ENCODE measurements at regions not wholly inside any gene's neighbourhood (a gene's known extent, or its start where the extent isn't known, plus 50 kb on each side); places are given as distances from the start of the nearest gene placed in this dataset.

GRCh38 chr2:156695595-156695994 is 259.4 kb downstream of the GPD2 start:
- DNase-seq, result no peak

DNA sequence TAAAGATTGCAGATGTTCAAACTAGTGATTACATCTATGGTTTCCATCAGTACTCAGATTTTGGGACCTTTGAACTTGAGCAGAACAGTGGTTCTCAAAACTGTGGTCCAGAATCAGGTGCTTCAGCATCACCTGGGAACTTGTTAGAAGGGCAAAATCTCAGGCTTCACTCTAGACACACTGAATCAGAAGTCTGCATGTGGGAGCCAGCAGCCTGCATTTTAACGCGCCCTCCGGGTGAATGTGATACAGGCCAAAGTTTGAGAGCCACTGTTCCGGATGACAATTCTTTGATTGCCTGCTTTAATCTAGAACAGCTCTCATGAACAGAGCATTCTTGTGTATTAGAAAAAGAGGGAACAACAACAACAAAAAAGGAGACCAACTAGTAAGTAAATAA is 261.7 kb downstream of the GPD2 start:
- no peak for DNase-seq

DNA sequence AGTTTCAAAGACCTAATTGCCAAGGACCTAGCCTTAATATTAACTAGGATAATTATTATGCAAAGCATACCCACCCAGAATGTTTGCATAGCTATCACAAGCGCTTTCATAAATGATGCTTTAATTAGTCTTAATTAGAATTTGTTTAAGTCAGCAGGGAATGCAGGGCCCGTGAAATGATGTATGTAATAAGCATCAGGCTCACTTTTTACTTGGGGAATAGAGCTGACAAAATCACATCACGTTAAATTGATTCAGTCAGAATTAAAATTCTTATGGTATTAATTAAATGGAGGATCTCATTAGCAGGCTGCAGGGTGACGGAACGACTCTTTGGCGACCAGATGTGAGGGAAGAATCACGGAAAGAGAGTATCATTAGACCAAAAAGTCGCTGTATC is 264.5 kb downstream of the GPD2 start:
- DNase-seq, result no peak

- DNase-seq, result no peak
Observed at GRCh38 chr2:156702541-156702940, 266.4 kb downstream of the GPD2 start.

GRCh38 chr2:156703642-156704041 is 267.5 kb downstream of the GPD2 start:
- DNase-seq, result no peak

- DNase-seq, result no peak
Observed at GRCh38 chr2:156704132-156704531, 268.0 kb downstream of the GPD2 start.

DNA sequence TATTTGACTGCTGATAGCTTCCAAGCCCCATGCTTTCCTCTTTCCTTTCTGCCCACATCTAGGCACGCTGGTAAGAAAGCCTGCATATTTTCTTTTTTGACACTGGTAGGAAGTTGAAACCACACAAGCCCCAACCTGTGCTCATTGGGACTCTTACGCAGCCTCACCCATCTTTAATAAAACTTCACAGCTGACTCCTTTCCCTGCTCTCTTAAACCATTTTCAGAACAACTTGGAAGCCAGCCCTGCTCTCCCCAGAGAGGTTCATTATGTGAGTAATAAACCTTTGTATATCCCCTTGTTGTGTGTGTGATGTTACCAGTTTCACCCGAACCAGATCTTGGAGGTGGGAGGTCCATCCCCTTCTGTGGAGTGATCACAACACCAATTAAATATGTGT is 268.4 kb downstream of the GPD2 start:
- DNase-seq, result no peak

- DNase-seq, result no peak
Observed at GRCh38 chr2:156706576-156706975, 270.4 kb downstream of the GPD2 start.

GRCh38 chr2:156708051-156708450 is 271.9 kb downstream of the GPD2 start:
- DNase-seq, result no peak

- DNase-seq, result no peak
Observed at GRCh38 chr2:156709091-156709490, 272.9 kb downstream of the GPD2 start.

GRCh38 chr2:156719036-156719435 is 282.9 kb downstream of the GPD2 start:
- DNase-seq, result no peak

GRCh38 chr2:156727867-156728266 is 291.7 kb downstream of the GPD2 start:
- no peak for DNase-seq

- no peak for DNase-seq
Observed at GRCh38 chr2:156728328-156728727, 292.1 kb downstream of the GPD2 start.

DNA sequence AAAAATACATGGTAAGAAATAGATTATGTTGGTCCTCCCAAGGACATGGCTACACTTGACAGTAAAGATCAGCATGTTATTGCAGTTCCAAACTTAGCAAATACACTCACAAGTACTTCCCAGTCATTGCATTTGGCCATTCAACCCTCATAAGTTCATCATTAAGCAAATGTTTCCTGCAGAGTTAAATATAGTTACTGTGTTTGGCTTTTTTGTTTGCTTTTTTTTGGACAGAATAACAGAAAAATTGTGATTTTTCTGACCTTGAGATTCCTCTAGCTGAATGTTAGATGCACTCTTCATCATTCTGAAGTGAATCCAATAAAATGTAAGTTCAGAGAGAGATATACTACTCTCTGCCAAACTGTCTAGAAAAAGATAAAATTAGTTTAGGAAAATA is 295.3 kb downstream of the GPD2 start:
- DNase-seq, result no peak

DNA sequence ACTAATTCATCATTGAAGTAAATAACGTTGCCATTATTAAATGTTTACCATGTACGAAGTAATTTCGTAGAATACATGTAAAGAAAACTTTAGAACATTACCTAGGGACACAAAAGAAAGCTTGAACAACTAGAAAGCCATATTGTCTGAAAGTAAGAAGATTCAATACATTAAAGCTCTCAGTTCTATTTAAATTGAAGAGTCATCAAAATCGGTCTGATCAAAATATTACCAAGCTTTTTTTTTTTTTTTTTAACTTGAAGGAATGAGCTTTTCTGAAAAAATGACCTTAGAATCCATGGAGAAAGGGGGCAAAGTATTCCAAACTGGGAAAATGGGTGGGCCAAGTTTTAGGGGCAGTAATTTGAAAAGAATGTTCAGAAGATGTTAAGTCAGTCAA is 300.8 kb downstream of the GPD2 start:
- DNase-seq, result no peak

- DNase-seq, result no peak
Observed at GRCh38 chr2:156739301-156739700, 303.1 kb downstream of the GPD2 start.

DNA sequence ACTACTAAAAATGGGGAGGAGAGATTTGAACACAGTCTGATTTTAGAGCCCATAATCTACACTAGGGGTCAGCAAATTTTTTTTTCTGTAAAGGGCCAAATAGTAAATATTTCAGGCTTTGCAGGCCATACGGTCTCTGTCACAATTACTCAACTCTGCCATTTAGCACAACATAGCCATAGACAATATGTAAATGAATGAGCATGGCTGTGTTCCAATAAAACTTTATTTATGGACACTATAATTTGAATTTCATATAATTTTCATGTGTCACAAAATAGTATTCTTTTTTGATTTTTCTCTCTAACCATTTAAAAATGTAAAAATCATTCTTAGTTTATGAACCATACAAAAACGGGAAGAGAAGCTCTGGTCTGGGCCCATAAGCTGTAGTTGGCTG is 309.4 kb downstream of the GPD2 start:
- DNase-seq, result no peak

DNA sequence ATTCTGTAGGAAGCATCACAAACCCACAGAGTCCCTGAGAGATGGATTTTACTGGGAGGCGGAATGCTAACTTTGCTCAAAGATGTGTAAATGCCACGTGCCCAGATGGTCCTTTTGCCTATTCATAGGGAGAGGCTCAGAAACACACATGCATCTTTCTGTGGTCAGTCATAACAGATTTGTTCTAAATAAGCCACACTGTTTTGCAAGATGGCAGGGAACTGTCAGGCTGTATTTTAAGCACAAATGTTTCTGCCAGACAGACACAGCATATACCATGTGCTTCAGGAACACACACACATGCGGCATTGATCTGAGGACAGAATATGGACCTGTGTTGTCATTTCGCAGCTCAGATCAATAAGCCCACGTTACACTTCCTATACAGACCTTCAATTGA is 312.0 kb downstream of the GPD2 start:
- no peak for DNase-seq

DNA sequence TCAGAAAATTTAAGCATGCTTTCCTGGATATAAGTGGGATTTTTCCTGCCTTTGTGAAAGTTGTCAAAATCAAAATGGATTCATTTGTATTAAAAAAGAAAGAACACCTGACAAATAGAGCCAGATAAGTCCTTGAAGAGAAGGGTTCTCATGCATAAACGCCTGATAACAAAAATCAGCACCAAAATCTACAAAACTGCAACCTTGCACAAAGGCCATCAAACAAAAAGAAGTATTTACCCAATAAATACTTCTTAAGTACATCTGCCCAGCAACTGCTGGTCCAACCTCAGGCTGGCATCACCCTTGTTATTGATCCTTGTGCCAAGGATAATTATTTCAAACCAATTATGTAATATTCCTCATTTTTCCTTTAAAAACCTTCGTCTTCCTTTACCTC is 315.9 kb downstream of the GPD2 start:
- DNase-seq, result no peak

DNA sequence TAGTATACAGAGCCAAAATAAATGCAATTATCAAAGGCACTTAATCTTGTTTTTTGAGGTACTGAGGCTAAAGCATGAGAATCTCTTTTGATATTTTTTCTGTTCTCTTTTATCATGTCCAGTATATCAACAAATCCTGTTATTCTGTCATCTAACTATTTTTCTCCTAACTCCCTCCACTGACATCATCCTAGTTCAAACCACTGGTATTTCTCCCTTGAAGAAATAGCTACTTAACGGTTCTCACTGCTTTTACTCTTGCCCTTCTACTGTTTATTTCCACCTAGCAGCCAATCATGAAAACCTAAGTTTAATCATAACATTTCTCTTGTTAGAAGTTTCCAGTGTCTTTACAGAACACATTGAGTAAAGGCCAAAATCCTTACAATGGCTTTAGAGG is 317.6 kb downstream of the GPD2 start:
- DNase-seq, result no peak

GRCh38 chr2:156756516-156756915 is 320.3 kb downstream of the GPD2 start:
- DNase-seq, result no peak

DNA sequence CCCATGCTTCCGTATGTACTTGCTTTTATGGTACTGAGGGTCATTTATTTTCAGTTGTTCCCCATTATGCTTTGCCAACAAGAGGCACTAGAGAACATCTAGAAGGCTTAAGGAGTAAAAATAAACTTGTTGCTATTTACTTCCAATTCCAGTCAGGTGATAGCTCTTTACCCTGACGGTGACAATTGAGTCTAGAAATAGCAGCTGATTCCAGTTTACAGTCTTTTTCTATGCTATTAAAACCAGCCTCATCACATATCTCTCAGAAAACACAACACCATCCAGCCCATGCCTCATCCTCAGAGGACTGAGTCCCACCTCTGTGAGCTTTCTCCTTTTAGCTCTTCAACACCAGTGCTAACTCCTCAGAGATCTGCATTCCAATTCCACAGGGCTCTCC is 327.0 kb downstream of the GPD2 start:
- DNase-seq, result no peak

- no peak for DNase-seq
Observed at GRCh38 chr2:156765043-156765442, 328.9 kb downstream of the GPD2 start.

DNA sequence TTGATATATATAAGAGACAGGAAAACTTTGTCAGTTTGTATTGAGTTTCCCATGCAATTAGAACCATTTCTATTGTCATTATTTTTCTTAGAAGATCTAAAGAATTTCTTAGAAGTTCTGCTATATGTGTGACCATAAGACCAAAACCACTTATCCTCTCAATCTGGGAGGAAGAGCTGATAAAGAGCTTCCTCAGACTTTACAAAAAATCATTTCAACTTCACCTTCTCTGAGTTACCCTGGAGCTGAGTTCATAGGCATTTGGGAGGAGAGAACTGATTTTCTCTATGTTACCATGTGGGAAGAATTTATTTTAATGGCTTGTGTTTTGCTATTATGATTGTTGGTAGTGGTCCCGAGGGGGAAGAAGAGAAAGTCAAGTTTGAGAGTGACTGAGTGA is 329.3 kb downstream of the GPD2 start:
- no peak for DNase-seq

- no peak for DNase-seq
Observed at GRCh38 chr2:156769802-156770201, 333.6 kb downstream of the GPD2 start.
